Lower lobe of right lung (tissue), 2 donors: ENCODE measurements at regions not wholly inside any gene's neighbourhood (a gene's known extent, or its start where the extent isn't known, plus 50 kb on each side); places are given as distances from the start of the nearest gene placed in this dataset.

Source experiments
- ATAC-seq, 2 donors: fragments of 200-7000 bp; cut with Tn5 transposase; one replicate each; pipeline ENCODE4 v1.9.1; 2020 to 2022; ENCODE audit warnings: mild to moderate bottlenecking in 2 of 2, moderate library complexity in 2 of 2
- DNase-seq: peaks from one replicate; pipeline ENCODE4 v3.0.0-alpha.2; 2020
- H3K27ac ChIP-seq: fragments of 200-600 bp; one replicate; pipeline ENCODE4 v1.8.0; 2022
- H3K27me3 ChIP-seq: fragments of 200-600 bp; one replicate; pipeline ENCODE4 v1.8.0; 2022; ENCODE audit warnings: low read depth
- H3K36me3 ChIP-seq: fragments of 200-600 bp; one replicate; pipeline ENCODE4 v1.8.0; 2022; ENCODE audit warnings: mild to moderate bottlenecking
- H3K4me1 ChIP-seq: fragments of 200-600 bp; one replicate; pipeline ENCODE4 v1.8.0; 2022
- H3K4me3 ChIP-seq: fragments of 200-600 bp; one replicate; pipeline ENCODE4 v1.8.0; 2022; ENCODE audit warnings: mild to moderate bottlenecking
- H3K9me3 ChIP-seq: fragments of 200-600 bp; one replicate; pipeline ENCODE4 v1.8.0; 2022
- CTCF ChIP-seq: fragments of 200-600 bp; IDR thresholded peaks from one replicate; pipeline ENCODE4 v1.8.0; 2022; ENCODE audit warnings: antibody characterized with exemption, mild to moderate bottlenecking
- intact Hi-C: fragments of 100-400 bp; cut with DNase I; formaldehyde crosslinking; loops from one replicate; pipeline ENCODE4 v1.11.0; 2022
- donor health status: DM: no; HTN: yes; CAD: no; lungs with severe emphysema.

GRCh38 chr7:46567858-46568257 lies 646.8 kb upstream of the IGFBP3 start:
- Histone ChIP-seq H3K4me1 (no peaks in the 10 kb centered on the region), H3K4me3 (no peak overlapping the region), H3K27me3 (no peaks in the 10 kb centered on the region), H3K36me3 (no peaks in the 10 kb centered on the region), H3K9me3 (no peaks in the 10 kb centered on the region), H3K27ac (no peak overlapping the region)
- ATAC-seq (no peak), DNase-seq (no peak)
- intact Hi-C loops: no loop called here
- no peak for TF ChIP-seq CTCF

GRCh38 chr7:46566097-46566774 lies 645.2 kb upstream of the IGFBP3 start:
- ATAC-seq: no peak
- no peak for TF ChIP-seq CTCF
- no peaks in the 10 kb centered on the region for H3K9me3 ChIP-seq
- no peaks in the 10 kb centered on the region for H3K36me3 ChIP-seq
- intact Hi-C loops: no loop called here
- H3K4me1 ChIP-seq: no peaks in the 10 kb centered on the region
- H3K27ac ChIP-seq: no peak overlapping the region
- DNase-seq: no peak
- no peaks in the 10 kb centered on the region for H3K27me3 ChIP-seq
- H3K4me3 ChIP-seq: no peak overlapping the region

GRCh38 chr7:46565253-46566096 lies 644.4 kb upstream of the IGFBP3 start:
- DNase-seq (no peak), ATAC-seq (peak; percentile 60 to 75)
- intact Hi-C loops: no loop called here
- no peaks in the 10 kb centered on the region for H3K27me3 ChIP-seq
- TF ChIP-seq CTCF: no peak
- H3K36me3 ChIP-seq: no peaks in the 10 kb centered on the region
- no peaks in the 10 kb centered on the region for H3K4me1 ChIP-seq
- no peak overlapping the region for H3K4me3 ChIP-seq
- no peak overlapping the region for H3K27ac ChIP-seq
- H3K9me3 ChIP-seq: no peaks in the 10 kb centered on the region

- Histone ChIP-seq H3K4me3 (no peak overlapping the region), H3K27me3 (no peaks in the 10 kb centered on the region), H3K9me3 (no peaks in the 10 kb centered on the region), H3K27ac (no peak overlapping the region), H3K36me3 (no peaks in the 10 kb centered on the region), H3K4me1 (peaks cover 8% of the 10 kb centered on the region)
- no peak for ATAC-seq
- intact Hi-C loops: no loop called here
- TF ChIP-seq CTCF: no peak
- DNase-seq: no peak
These were observed 638.2 kb upstream of the IGFBP3 start for GRCh38 chr7:46559194-46559832.

- peaks cover 8% of the 10 kb centered on the region for H3K4me1 ChIP-seq
- ATAC-seq: no peak
- no peak overlapping the region for H3K27ac ChIP-seq
- no peak for DNase-seq
- H3K27me3 ChIP-seq: no peaks in the 10 kb centered on the region
- no peaks in the 10 kb centered on the region for H3K36me3 ChIP-seq
- H3K4me3 ChIP-seq: no peak overlapping the region
- H3K9me3 ChIP-seq: no peaks in the 10 kb centered on the region
- intact Hi-C loops: no loop called here
- TF ChIP-seq CTCF: no peak
These were observed 637.6 kb upstream of the IGFBP3 start for GRCh38 chr7:46558482-46559193.
